ENCODE measurements at regions not wholly inside any gene's neighbourhood (a gene's known extent, or its start where the extent isn't known, plus 50 kb on each side); places are given as distances from the start of the nearest gene placed in this dataset.
"Not testable (repeated sequence)": the region's sequence is repeated elsewhere in the genome, so short reads cannot be mapped to it uniquely, and the experiment has no call there.

GRCh38 chr3:74842141-74842540 is 227.7 kb upstream of the CNTN3 start:
- H3K4me3 ChIP-seq (ENCODE audit: low read depth, low read length), result no peak overlapping the region
- no peak for DNase-seq (ENCODE audit: low read depth)
- no peak for TF ChIP-seq CTCF (conservative IDR thresholded peaks at IDR 0.05; ENCODE audit: low read depth, low read length)

GRCh38 chr3:74839566-74839965 is 225.1 kb upstream of the CNTN3 start:
- DNase-seq (ENCODE audit: low read depth), result no peak
- no peak overlapping the region for H3K4me3 ChIP-seq (ENCODE audit: low read depth, low read length)
- TF ChIP-seq CTCF (conservative IDR thresholded peaks at IDR 0.05; ENCODE audit: low read depth, low read length), result no peak

GRCh38 chr3:74832925-74833324 is 218.5 kb upstream of the CNTN3 start:
- H3K4me3 ChIP-seq (ENCODE audit: low read depth, low read length), result no peak overlapping the region
- TF ChIP-seq CTCF (conservative IDR thresholded peaks at IDR 0.05; ENCODE audit: low read depth, low read length), result no peak
- no peak for DNase-seq (ENCODE audit: low read depth)

GRCh38 chr3:74830845-74831244 is 216.4 kb upstream of the CNTN3 start:
- not testable (repeated sequence) for DNase-seq (ENCODE audit: low read depth); H3K4me3 ChIP-seq (ENCODE audit: low read depth, low read length)

GRCh38 chr3:74825404-74825803 is 210.9 kb upstream of the CNTN3 start:
- H3K4me3 ChIP-seq (ENCODE audit: low read depth, low read length); DNase-seq (ENCODE audit: low read depth): not testable (repeated sequence)

GRCh38 chr3:74824366-74824765 is 209.9 kb upstream of the CNTN3 start:
- DNase-seq (ENCODE audit: low read depth), result no peak
- H3K4me3 ChIP-seq (ENCODE audit: low read depth, low read length), result no peak overlapping the region
- TF ChIP-seq CTCF (conservative IDR thresholded peaks at IDR 0.05; ENCODE audit: low read depth, low read length), result no peak

- no peak for TF ChIP-seq CTCF (conservative IDR thresholded peaks at IDR 0.05; ENCODE audit: low read depth, low read length)
- DNase-seq (ENCODE audit: low read depth), result no peak
- H3K4me3 ChIP-seq (ENCODE audit: low read depth, low read length), result no peak overlapping the region
These were observed 199.7 kb upstream of the CNTN3 start for GRCh38 chr3:74814181-74814580.

- no peak for TF ChIP-seq CTCF (conservative IDR thresholded peaks at IDR 0.05; ENCODE audit: low read depth, low read length)
- no peak for DNase-seq (ENCODE audit: low read depth)
- no peak overlapping the region for H3K4me3 ChIP-seq (ENCODE audit: low read depth, low read length)
These were observed 198.3 kb upstream of the CNTN3 start for GRCh38 chr3:74812756-74813155.

All from choroid plexus epithelial cell (primary cell).